ENCODE measurements at regions not wholly inside any gene's neighbourhood (a gene's known extent, or its start where the extent isn't known, plus 50 kb on each side); places are given as distances from the start of the nearest gene placed in this dataset.

- no peaks in the 10 kb centered on the region for H3K4me1 ChIP-seq
- no peak for ATAC-seq
- DNase-seq, result no peak
- H3K9me3 ChIP-seq, result no peaks in the 10 kb centered on the region
- TF ChIP-seq CTCF (IDR thresholded peaks at IDR 0.05), result no peak
- H3K4me3 ChIP-seq, result no peak overlapping the region
- H3K27ac ChIP-seq, result no peak overlapping the region
- H3K27me3 ChIP-seq (ENCODE audit: insufficient read depth in 3 of 3, low read length in 2 of 3), result peaks cover 0 to 5% (median 2%) of the 10 kb centered on the region in 3 donors
- intact Hi-C loops (cut with DNase I), result no loop called here
- H3K36me3 ChIP-seq (ENCODE audit: insufficient read depth in 1 of 2, low read depth in 1 of 2), result no peaks in the 10 kb centered on the region
- WGBS, 3 donors, result 62 to 76% (median 63%) methylated on average over 4 of the region's 4 CpGs
Measured at GRCh38 chr12:131542351-131542750, 168.5 kb upstream of the SFSWAP start.

- Histone ChIP-seq H3K27me3 (ENCODE audit: insufficient read depth in 3 of 3, low read length in 2 of 3) (peaks cover 0 to 5% (median 2%) of the 10 kb centered on the region in 3 donors), H3K27ac (no peak overlapping the region), H3K9me3 (no peaks in the 10 kb centered on the region), H3K4me3 (no peak overlapping the region), H3K4me1 (no peaks in the 10 kb centered on the region), H3K36me3 (ENCODE audit: insufficient read depth in 1 of 2, low read depth in 1 of 2) (no peaks in the 10 kb centered on the region)
- 84 to 89% (median 88%) methylated on average over 5 of the region's 5 CpGs for WGBS, 3 donors
- no peak for TF ChIP-seq CTCF (IDR thresholded peaks at IDR 0.05)
- intact Hi-C loops (cut with DNase I), result no loop called here
- no peak for ATAC-seq
- no peak for DNase-seq
Measured at GRCh38 chr12:131543040-131543439, 167.8 kb upstream of the SFSWAP start.

- no peaks in the 10 kb centered on the region for H3K9me3 ChIP-seq
- H3K4me3 ChIP-seq, result no peak overlapping the region
- no peak for DNase-seq
- WGBS, 3 donors, result 50 to 52% (median 51%) methylated on average over 6 of the region's 6 CpGs
- H3K4me1 ChIP-seq, result no peaks in the 10 kb centered on the region
- ATAC-seq, result no peak
- intact Hi-C loops (cut with DNase I), result no loop called here
- no peak for TF ChIP-seq CTCF (IDR thresholded peaks at IDR 0.05)
- peaks cover 0 to 8% (median 2%) of the 10 kb centered on the region in 3 donors for H3K27me3 ChIP-seq (ENCODE audit: insufficient read depth in 3 of 3, low read length in 2 of 3)
- H3K27ac ChIP-seq, result no peak overlapping the region
- no peaks in the 10 kb centered on the region for H3K36me3 ChIP-seq (ENCODE audit: insufficient read depth in 1 of 2, low read depth in 1 of 2)
Measured at GRCh38 chr12:131547555-131547954, 163.3 kb upstream of the SFSWAP start.

GRCh38 chr12:131550121-131550520 lies 160.8 kb upstream of the SFSWAP start:
- no peaks in the 10 kb centered on the region for H3K4me1 ChIP-seq
- H3K4me3 ChIP-seq, result no peak overlapping the region
- intact Hi-C loops (cut with DNase I), result no loop called here
- no peaks in the 10 kb centered on the region for H3K36me3 ChIP-seq (ENCODE audit: insufficient read depth in 1 of 2, low read depth in 1 of 2)
- no peaks in the 10 kb centered on the region for H3K9me3 ChIP-seq
- no peak for DNase-seq
- no peak for ATAC-seq
- 74 to 80% (median 75%) methylated on average over 5 of the region's 5 CpGs for WGBS, 3 donors
- H3K27ac ChIP-seq, result no peak overlapping the region
- peaks cover 0 to 8% (median 5%) of the 10 kb centered on the region in 3 donors for H3K27me3 ChIP-seq (ENCODE audit: insufficient read depth in 3 of 3, low read length in 2 of 3)
- TF ChIP-seq CTCF (IDR thresholded peaks at IDR 0.05), result no peak

Data from psoas muscle (tissue), 7 donors.